ENCODE measurements at regions not wholly inside any gene's neighbourhood (a gene's known extent, or its start where the extent isn't known, plus 50 kb on each side); places are given as distances from the start of the nearest gene placed in this dataset.

GRCh38 chrX:10903523-10903922 is 207.6 kb upstream of the HCCS start:
- Histone ChIP-seq H3K4me2 (ENCODE audit: insufficient read depth in 1 of 2, low read depth in 2 of 2, low read length in 2 of 2) (no peak overlapping the region), H3K56ac (replicated peaks; ENCODE audit: insufficient read length, low read depth, low read length) (no peak overlapping the region)
- POLR2A ChIA-PET (ENCODE audit: partially characterized antibody), result interaction anchor here (0.5 kb wide), 1 partner anchor 15 kb away, joined by 3 read pairs; no protein-coding TSS in a partner anchor

More at GRCh38 chrX:10903523-10903922, 207.6 kb upstream of the HCCS start:
- Histone ChIP-seq H3K18ac (ENCODE audit: extremely low read depth, low read length) (no peak overlapping the region), H2AFZ (ENCODE audit: low read length) (no peak overlapping the region), H4K91ac (replicated peaks; ENCODE audit: insufficient read length, low read length) (no peak overlapping the region), H3K79me1 (ENCODE audit: low read depth, low read length) (no peaks in the 10 kb centered on the region), H3K23ac (ENCODE audit: insufficient read length) (no peak overlapping the region), H3K4ac (replicated peaks; ENCODE audit: insufficient read length, low read depth, low read length) (no peak overlapping the region), H3K36me3 (ENCODE audit: control insufficient read depth in 2 of 4, insufficient read depth in 4 of 4, low read length in 3 of 4) (no peaks in the 10 kb centered on the region), H3K14ac (ENCODE audit: insufficient read length) (no peak overlapping the region), H3K23me2 (ENCODE audit: low read depth, low read length) (no peaks in the 10 kb centered on the region), H3K4me3 (ENCODE audit: extremely low read depth in 1 of 4, insufficient read depth in 2 of 4, low read depth in 3 of 4, low read length in 4 of 4) (no peak overlapping the region), H3K27ac (ENCODE audit: low read depth, low read length) (no peak overlapping the region), H3K9me3 (ENCODE audit: insufficient read depth in 2 of 2, low read depth in 1 of 2, low read length in 1 of 2) (no peaks in the 10 kb centered on the region), H4K8ac (ENCODE audit: extremely low read depth, insufficient read depth, low read length) (no peak overlapping the region), H3K9ac (replicated peaks in 1 of 4; ENCODE audit: extremely low read depth in 1 of 4, low read depth in 3 of 4, low read length in 3 of 4) (no peak overlapping the region), H2BK20ac (ENCODE audit: low read length) (no peak overlapping the region), H3K4me1 (replicated peaks in 1 of 4; ENCODE audit: control insufficient read depth in 3 of 4, insufficient read depth in 4 of 4, low read length in 3 of 4) (no peaks in the 10 kb centered on the region), H4K20me1 (replicated peaks in 1 of 2; ENCODE audit: control insufficient read depth in 1 of 2, insufficient read depth in 2 of 2, low read length in 2 of 2) (no peaks in the 10 kb centered on the region), H2AK5ac (ENCODE audit: low read depth, low read length) (no peak overlapping the region), H2BK15ac (ENCODE audit: low read length) (no peak overlapping the region), H2BK120ac (replicated peaks; ENCODE audit: low read depth, low read length) (no peak overlapping the region), H2BK5ac (ENCODE audit: low read depth, low read length) (no peak overlapping the region), H4K5ac (ENCODE audit: insufficient read length, low read depth, low read length) (no peak overlapping the region), H3K79me2 (ENCODE audit: control insufficient read depth in 1 of 2, insufficient read depth in 2 of 2, low read length in 2 of 2) (no peaks in the 10 kb centered on the region), H3K27me3 (replicated peaks in 1 of 4; ENCODE audit: control insufficient read depth in 3 of 4, extremely low read depth in 1 of 4, insufficient read depth in 3 of 4, low read length in 3 of 4) (no peaks in the 10 kb centered on the region), H2BK12ac (ENCODE audit: low read depth, low read length) (no peak overlapping the region)
- CTCF ChIA-PET (ENCODE audit: partially characterized antibody), result no interaction called here
- no peak for TF ChIP-seq RFX5 (IDR thresholded peaks at IDR 0.05; ENCODE audit: borderline replicate concordance, low read depth, low read length)
- TF ChIP-seq ATF2 (IDR thresholded peaks at IDR 0.05; ENCODE audit: low read length), result no peak
- TF ChIP-seq TCF12 (IDR thresholded peaks at IDR 0.05; ENCODE audit: low read depth, low read length), result no peak
- no peak for TF ChIP-seq JUN (IDR thresholded peaks at IDR 0.05; ENCODE audit: low read depth, low read length)
- no peak for TF ChIP-seq RXRA (IDR thresholded peaks at IDR 0.05; ENCODE audit: insufficient read depth, low read depth, low read length)
- TF ChIP-seq E2F6 (IDR thresholded peaks at IDR 0.05), result no peak
- no peak for TF ChIP-seq BCL11A (IDR thresholded peaks at IDR 0.05; ENCODE audit: low read depth in 2 of 2, low read length in 2 of 2)
- TF ChIP-seq SAP30 (IDR thresholded peaks at IDR 0.05; ENCODE audit: insufficient read depth, insufficient replicate concordance, low read length), result no peak
- DNase-seq (ENCODE audit: low read depth in 1 of 2, low spot score in 2 of 2), result no peak
- FAIRE-seq, result no peak
